Keratinocyte (primary cell): ENCODE measurements at regions not wholly inside any gene's neighbourhood (a gene's known extent, or its start where the extent isn't known, plus 50 kb on each side); places are given as distances from the start of the nearest gene placed in this dataset.
"Not testable (repeated sequence)": the region's sequence is repeated elsewhere in the genome, so short reads cannot be mapped to it uniquely, and the experiment has no call there.

Source experiments
- DNase-seq: peaks from one replicate; pipeline ENCODE4 v3.0.0-alpha.2; 2011; ENCODE audit warnings: low read depth, missing footprints, low spot score
- FAIRE-seq: peaks from 2 replicates; lab custom pipeline; 2011; peaks lifted over from hg19 to GRCh38; lab: Jason Lieb, UNC
- H2AFZ ChIP-seq: 2 replicates; pipeline ENCODE4 v1.6.0; 2012; ENCODE audit warnings: low read length, control low read depth, inconsistent platforms; ENCODE audit not compliant: control insufficient read depth
- H3K27ac ChIP-seq: 2 replicates; pipeline ENCODE4 v1.5.1; 2011; ENCODE audit warnings: low read length; ENCODE audit not compliant: control insufficient read depth, insufficient read depth
- H3K27me3 ChIP-seq: 3 replicates; pipeline ENCODE4 v1.6.0; 2011; ENCODE audit warnings: low read length; ENCODE audit not compliant: control insufficient read depth, insufficient read depth; ENCODE audit errors: extremely low read depth
- H3K36me3 ChIP-seq, 2 experiments: 2 replicates in 1 of 2; 3 replicates in 1 of 2; pipeline ENCODE4 v1.5.1; 2011; ENCODE audit warnings: low read length in 2 of 2, mild to moderate bottlenecking in 1 of 2; ENCODE audit not compliant: control insufficient read depth in 2 of 2, insufficient read depth in 2 of 2; ENCODE audit errors: extremely low read depth in 1 of 2
- H3K4me1 ChIP-seq: 3 replicates; pipeline ENCODE4 v1.5.1; 2011; ENCODE audit warnings: low read length; ENCODE audit not compliant: control insufficient read depth, insufficient read depth; ENCODE audit errors: extremely low read depth
- H3K4me2 ChIP-seq: 3 replicates; pipeline ENCODE4 v1.6.0; 2011; ENCODE audit warnings: low read depth, low read length; ENCODE audit not compliant: control insufficient read depth, insufficient read depth; ENCODE audit errors: extremely low read depth
- H3K4me3 ChIP-seq, 3 experiments: fragments of 200-600 bp in 1 of 3; sonication (generic) in 1 of 3; 2 replicates in 2 of 3; 3 replicates in 1 of 3; pipeline ENCODE4 v1.5.1; 2011 to 2016; ENCODE audit warnings: low read length in 3 of 3, mild to moderate bottlenecking in 3 of 3, control low read depth in 2 of 3, inconsistent platforms in 1 of 3, low read depth in 1 of 3, mixed read lengths in 1 of 3, mixed run types in 1 of 3, moderate library complexity in 1 of 3; ENCODE audit not compliant: control insufficient read depth in 2 of 3, insufficient read depth in 2 of 3; ENCODE audit errors: extremely low read depth in 1 of 3
- H3K79me2 ChIP-seq: 2 replicates; pipeline ENCODE4 v1.6.0; 2012; ENCODE audit warnings: low read length; ENCODE audit not compliant: control insufficient read depth, insufficient read depth
- H3K9ac ChIP-seq: 3 replicates; pipeline ENCODE4 v1.6.0; 2011; ENCODE audit warnings: low read length; ENCODE audit not compliant: control insufficient read depth, insufficient read depth; ENCODE audit errors: extremely low read depth
- H3K9me1 ChIP-seq: 3 replicates; pipeline ENCODE4 v1.6.0; 2011; ENCODE audit warnings: low read length; ENCODE audit not compliant: control insufficient read depth, insufficient read depth; ENCODE audit errors: extremely low read depth
- H3K9me3 ChIP-seq: 2 replicates; pipeline ENCODE4 v1.5.1; 2012; ENCODE audit warnings: low read depth, low read length; ENCODE audit not compliant: control insufficient read depth
- H4K20me1 ChIP-seq: 3 replicates; pipeline ENCODE4 v1.6.0; 2011; ENCODE audit warnings: low read length; ENCODE audit not compliant: control insufficient read depth, insufficient read depth; ENCODE audit errors: extremely low read depth
- EZH2 ChIP-seq: IDR thresholded peaks from one replicate; pipeline ENCODE4 v1.6.1; 2012; ENCODE audit warnings: inconsistent platforms, mild to moderate bottlenecking, low read length, moderate library complexity
- dilution Hi-C: fragments of 300-500 bp; cut with MboI; formaldehyde crosslinking; loops from one replicate; pipeline ENCODE4 v1.7.0; 2020; ENCODE audit warnings: low sequenced_read_pairs; ENCODE audit not compliant: extremely low pct_ligation_motif_present
- TF ChIP-seq, protein P1 (sequence below), 3 experiments: IDR thresholded peaks in 1 of 3; conservative IDR thresholded peaks in 1 of 3; optimal IDR thresholded peaks in 1 of 3; 2 replicates in 2 of 3; 3 replicates in 1 of 3; pipeline versions ENCODE3 to v1.5.1; 2011; ENCODE audit warnings: low read length in 3 of 3, mild to moderate bottlenecking in 3 of 3, moderate library complexity in 2 of 3, control low read depth in 1 of 3, inconsistent platforms in 1 of 3; ENCODE audit not compliant: insufficient read depth in 2 of 3; ENCODE audit errors: extremely low read depth in 1 of 3

DNA sequence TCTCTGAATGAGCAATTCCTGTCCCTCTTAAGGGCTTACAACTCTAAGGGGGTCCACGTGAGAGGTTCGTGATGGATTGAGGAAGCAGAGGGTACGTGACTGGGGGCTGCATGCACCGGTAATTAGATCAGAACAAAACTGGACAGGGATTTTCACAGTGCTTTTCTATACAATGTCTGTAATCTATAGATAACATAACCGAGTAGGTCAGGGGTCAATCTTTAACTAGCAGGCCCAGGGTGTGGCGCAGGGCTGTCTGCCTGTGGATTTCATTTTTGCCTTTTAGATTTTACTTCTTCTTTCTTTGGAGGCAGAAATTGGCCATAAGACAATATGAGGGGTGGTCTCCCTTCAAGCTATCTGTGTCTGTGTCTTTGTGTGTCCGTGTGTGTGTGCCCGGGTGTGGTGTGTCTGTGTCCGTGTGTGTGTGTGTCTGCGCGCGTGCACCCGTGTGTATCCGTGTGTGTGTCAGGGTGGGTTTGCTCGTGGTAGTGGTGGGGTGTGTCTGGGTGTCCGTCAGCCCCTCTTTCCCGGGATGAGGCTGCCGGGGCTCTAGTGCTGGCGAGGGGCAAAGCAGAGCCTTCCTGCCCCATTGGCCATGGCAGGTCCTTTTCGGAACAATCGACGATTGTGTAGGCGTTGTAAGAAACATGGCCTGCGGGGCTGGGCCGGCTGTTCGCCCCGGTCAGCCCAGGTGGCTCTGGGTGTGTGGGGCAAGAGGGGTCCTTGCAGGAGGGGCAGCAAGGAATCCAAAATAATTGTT, 1382.0 kb upstream of the DEFB115 start:
- H3K9me3 ChIP-seq: peaks cover 24% of the 10 kb centered on the region
- FAIRE-seq, H3K4me2 ChIP-seq, H3K79me2 ChIP-seq, DNase-seq, H3K27ac ChIP-seq, H3K36me3 ChIP-seq, H3K9me1 ChIP-seq, H3K4me1 ChIP-seq, H3K9ac ChIP-seq, H3K27me3 ChIP-seq, H4K20me1 ChIP-seq, H2AFZ ChIP-seq, H3K4me3 ChIP-seq: not testable (repeated sequence)
- dilution Hi-C loops: loop anchor here (25.0 kb wide), 1 partner anchor 663 kb away; no protein-coding TSS in a partner anchor

DNA sequence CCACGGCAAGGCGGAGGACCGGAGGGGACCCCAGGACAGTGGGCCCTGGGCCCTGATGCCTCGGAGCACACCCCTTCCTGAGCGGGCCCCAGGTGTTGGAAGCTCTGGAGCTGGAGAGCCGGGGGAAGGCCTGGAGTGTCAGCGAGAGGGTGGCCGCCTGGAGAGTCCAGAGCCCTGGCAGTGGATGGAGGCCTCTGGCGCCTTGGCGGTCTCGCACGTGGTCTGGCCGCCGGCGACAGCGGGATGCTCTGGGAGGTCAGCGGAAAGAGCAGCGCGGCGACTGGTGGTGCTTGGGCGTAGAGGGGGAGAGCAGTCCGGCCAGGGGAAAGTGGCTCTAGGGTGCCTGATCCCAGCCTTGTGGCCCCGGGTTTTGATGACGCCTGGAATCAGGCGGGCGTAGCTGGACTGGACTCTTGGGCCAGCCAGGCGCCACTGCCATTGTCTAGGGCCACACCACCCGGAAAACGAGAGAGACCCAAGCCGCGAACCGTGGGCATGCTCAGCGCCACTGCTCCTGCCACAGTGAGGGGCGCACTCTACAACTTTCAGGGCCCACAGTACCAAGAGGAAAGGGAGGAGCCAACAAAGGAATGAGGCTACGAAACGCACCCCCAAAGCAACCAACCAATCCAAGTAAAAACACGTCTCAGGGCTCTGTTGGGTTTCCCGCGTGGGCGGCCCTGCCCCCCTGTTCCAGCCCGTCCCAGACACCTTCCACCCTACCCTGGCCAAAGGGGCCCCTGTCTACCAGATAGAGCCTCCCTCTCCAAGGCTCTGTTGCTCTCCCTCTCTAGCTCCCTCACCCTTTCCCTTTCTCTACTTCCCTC, 1381.2 kb upstream of the DEFB115 start:
- H4K20me1 ChIP-seq, H3K4me2 ChIP-seq, H3K9ac ChIP-seq, DNase-seq, H3K4me1 ChIP-seq, H3K27me3 ChIP-seq, FAIRE-seq, H2AFZ ChIP-seq, H3K79me2 ChIP-seq, H3K9me1 ChIP-seq, H3K27ac ChIP-seq, H3K4me3 ChIP-seq, H3K36me3 ChIP-seq: not testable (repeated sequence)
- H3K9me3 ChIP-seq: peaks cover 24% of the 10 kb centered on the region
- dilution Hi-C loops: loop anchor here (25.0 kb wide), 1 partner anchor 664 kb away; no protein-coding TSS in a partner anchor

DNA sequence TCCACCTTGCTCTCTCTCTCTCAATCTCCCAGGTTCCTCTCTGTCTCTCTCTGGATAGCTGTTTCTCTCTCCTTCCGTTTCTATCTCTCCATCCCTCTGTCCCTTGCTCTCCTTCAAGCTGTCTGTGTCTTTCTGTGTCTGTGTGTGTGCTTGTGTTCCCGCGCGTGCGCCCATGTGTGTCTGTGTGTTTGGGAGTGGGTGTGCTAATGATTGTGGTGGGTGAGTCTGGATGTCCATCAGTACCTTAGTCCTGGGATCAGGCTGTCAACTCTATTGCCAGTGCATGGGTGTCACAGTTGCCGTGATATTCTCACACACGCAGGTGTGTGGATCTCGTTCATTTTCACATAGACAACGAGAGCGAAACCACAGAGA, 1380.6 kb upstream of the DEFB115 start:
- DNase-seq (no peak), FAIRE-seq (no peak)
- Histone ChIP-seq H3K79me2 (no peaks in the 10 kb centered on the region), H2AFZ (no peak overlapping the region), H3K27ac (no peak overlapping the region), H3K9me3 (peaks cover 24% of the 10 kb centered on the region), H4K20me1 (no peaks in the 10 kb centered on the region), H3K27me3 (no peaks in the 10 kb centered on the region), H3K36me3 (no peaks in the 10 kb centered on the region), H3K9me1 (no peaks in the 10 kb centered on the region), H3K4me1 (no peaks in the 10 kb centered on the region), H3K4me2 (no peak overlapping the region), H3K9ac (no peak overlapping the region), H3K4me3 (no peak overlapping the region)
- TF ChIP-seq, protein P1, sequence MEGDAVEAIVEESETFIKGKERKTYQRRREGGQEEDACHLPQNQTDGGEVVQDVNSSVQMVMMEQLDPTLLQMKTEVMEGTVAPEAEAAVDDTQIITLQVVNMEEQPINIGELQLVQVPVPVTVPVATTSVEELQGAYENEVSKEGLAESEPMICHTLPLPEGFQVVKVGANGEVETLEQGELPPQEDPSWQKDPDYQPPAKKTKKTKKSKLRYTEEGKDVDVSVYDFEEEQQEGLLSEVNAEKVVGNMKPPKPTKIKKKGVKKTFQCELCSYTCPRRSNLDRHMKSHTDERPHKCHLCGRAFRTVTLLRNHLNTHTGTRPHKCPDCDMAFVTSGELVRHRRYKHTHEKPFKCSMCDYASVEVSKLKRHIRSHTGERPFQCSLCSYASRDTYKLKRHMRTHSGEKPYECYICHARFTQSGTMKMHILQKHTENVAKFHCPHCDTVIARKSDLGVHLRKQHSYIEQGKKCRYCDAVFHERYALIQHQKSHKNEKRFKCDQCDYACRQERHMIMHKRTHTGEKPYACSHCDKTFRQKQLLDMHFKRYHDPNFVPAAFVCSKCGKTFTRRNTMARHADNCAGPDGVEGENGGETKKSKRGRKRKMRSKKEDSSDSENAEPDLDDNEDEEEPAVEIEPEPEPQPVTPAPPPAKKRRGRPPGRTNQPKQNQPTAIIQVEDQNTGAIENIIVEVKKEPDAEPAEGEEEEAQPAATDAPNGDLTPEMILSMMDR (optimal IDR thresholded peaks at IDR 0.05 in 1 of 3, IDR thresholded peaks at IDR 0.05 in 1 of 3, conservative IDR thresholded peaks at IDR 0.05 in 1 of 3; ENCODE audit: extremely low read depth in 1 of 3, insufficient read depth in 2 of 3, low read length in 3 of 3): no peak
- TF ChIP-seq EZH2: no peak
- dilution Hi-C loops: loop anchor here (25.0 kb wide), 1 partner anchor 665 kb away; no protein-coding TSS in a partner anchor

DNA sequence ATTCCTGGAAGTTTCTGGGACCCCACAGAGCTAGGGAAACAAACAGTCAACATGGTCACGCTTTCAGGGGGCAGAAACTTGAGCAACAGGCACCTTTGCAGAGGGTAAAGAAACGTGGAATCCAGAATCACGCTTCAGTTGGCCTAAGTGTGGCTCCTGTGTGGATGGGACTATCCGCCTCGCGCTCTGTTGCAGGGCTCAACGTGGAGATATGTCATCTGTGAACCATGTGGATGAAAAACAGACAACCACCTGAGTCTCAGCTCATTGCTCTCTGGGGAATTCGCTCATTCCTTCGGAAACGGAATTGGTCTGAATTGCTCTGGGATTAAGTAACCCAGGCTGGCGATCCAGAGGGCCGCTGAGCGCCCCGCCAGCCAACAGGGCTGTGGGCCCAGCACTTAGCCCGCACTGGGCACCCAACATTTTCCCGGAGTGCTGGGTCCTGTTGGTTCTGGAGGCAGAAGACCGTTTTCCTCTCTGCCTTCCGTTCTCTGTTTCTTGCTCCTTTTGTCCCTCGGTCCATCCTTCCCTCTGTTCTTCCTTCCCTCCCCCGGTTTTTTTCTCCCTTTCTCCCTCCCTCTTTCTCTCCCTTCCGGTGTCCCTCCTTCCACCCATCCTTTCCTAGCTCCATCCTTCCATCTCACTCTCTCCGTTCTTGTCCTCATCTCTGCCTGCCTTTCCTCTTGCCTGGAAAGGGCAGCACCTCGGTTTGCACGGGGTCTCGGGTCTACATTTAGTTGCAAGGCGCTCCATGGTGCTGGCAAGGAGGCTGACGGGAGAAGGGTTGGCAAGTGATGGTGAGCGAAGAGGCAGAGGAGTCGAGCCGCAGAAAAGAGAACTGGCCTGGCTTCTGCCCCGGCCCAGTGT, 1379.8 kb upstream of the DEFB115 start:
- not testable (repeated sequence) for H3K9ac ChIP-seq, H3K4me1 ChIP-seq, H3K27ac ChIP-seq, H3K27me3 ChIP-seq, H2AFZ ChIP-seq, H3K79me2 ChIP-seq, H3K4me2 ChIP-seq, H3K36me3 ChIP-seq, FAIRE-seq, H4K20me1 ChIP-seq, H3K4me3 ChIP-seq, H3K9me1 ChIP-seq, DNase-seq
- peaks cover 26% of the 10 kb centered on the region for H3K9me3 ChIP-seq
- dilution Hi-C loops: loop anchor here (25.0 kb wide), 1 partner anchor 665 kb away; no protein-coding TSS in a partner anchor
